Fibroblast of peridontal ligament (primary cell): ENCODE measurements at regions not wholly inside any gene's neighbourhood (a gene's known extent, or its start where the extent isn't known, plus 50 kb on each side); places are given as distances from the start of the nearest gene placed in this dataset.

Experiments used
- DNase-seq: peaks from one replicate; pipeline ENCODE4 v3.0.0-alpha.2; 2010; ENCODE audit errors: extremely low read depth

DNA sequence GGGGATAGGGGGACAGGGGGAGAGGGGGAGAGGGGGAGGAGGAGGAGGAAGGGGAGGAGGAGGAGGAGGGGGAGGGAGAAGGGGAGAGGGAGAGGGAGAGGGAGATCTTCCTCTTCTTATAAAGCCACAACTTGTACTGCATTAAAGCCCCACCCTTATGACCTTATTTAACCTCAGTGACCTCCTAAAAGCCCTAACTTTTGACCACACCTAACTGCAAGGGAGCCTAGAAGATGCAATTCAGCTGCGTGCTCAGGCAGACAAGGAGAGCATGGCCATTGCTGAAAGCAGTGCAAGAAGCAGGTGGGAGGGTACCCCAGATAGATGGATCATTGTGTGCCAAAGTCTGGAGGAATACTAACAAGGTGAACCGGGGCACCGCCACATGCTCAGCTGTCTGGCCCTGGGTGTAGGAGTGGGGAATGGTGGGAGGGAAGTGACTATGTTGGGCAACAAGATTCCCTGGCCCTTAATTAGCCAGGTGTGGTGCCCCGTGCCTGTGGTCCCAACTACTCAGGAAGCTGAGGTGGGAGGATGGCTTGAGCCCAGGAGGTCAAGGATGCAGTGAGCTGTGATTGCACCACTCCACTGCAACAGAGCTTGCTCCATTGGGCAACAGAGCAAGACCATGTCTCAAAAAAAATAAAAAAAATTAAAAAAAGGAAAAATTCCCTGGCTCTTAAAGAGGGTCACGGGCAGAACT lies 125.4 kb upstream of the BOD1 start:
- no peak for DNase-seq

DNA sequence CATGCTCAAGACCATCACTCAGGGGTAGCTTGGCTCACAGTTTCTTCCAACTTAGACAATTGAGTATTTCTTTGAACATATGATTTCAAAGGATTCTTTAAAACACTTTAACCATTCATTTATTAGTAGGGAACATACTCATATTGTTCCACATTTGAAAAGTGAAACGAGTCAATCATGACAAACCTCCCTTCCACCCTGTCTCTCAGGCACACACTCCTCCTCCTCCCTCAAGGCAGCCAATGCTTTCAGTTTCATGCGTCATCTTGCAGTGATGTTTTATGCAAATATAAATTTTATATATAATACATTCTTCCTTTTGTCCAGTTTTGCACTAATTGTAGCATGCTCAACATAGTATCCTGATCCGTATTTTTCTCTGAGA lies 126.0 kb upstream of the BOD1 start:
- DNase-seq = no peak

DNA sequence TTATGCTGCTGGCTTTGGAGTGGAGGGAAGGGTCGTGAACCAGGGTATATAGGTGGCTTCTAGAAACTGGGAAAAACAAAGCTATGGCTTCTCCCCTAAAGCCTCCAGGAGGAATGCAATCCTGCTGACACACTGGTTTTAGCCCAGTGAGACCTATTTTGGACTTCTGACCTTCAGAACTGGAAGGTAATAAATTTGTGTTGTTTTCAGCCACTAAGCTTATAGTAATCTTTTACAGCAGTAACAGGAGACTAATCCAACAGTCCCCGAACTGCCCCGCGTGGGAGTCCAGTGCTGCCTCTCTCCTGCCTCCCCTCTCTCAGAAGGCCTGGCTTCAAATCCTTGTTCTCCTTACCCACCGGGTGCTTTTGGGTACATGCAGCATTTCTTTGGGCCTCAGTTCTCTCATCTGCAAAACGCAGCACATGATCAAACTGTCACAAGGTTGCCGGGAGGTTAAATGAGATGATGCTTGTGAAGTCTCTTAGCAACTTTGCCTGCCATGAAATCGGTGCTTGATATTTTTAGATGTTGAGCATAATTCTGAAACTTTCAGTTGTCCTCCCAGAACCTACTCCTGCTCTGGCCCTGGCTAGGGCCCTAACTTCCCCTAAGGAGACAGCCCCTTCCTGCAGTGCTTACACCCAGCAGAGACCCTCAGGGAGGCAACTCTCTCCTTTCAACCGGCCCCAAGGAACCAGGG lies 127.3 kb upstream of the BOD1 start:
- no peak for DNase-seq

DNA sequence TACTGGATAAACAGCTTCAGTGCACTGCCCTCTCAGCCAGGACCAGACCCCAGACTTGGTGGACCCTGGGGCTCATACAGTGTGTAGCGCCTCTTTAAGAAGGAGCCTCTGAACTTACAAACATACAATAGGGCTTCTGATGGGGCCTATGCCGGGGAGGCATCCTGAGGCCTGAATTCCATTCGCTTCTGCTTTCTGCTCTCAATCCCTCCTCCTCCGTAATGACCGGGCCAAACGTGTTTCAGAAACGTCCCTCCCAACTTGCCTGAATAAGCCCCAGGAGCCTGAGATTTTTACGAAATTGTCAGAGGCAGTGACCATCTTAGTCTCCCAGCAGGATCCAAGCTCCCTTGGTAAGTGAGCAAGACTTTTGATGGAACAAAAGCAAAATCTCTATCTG lies 128.1 kb upstream of the BOD1 start:
- no peak for DNase-seq

DNA sequence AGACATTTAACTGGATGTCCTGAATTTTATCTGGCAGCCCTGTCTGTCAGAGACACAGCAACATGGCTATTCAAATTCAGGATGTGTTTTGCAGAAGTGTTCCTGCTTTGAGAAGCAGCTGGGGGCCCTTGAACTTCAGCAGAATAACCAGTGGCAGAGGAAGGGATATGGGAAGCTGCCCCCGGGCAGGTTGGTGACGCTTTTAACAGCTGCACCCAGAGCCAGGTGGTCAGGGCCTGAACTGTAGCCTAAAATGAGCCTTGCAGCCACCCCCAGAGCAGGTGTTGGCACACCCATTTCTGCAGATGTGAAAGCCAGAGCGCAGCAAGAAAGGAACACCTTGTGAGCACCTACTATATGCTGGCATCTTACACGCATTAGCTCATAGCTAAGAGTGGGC lies 128.7 kb upstream of the BOD1 start:
- no peak for DNase-seq

DNA sequence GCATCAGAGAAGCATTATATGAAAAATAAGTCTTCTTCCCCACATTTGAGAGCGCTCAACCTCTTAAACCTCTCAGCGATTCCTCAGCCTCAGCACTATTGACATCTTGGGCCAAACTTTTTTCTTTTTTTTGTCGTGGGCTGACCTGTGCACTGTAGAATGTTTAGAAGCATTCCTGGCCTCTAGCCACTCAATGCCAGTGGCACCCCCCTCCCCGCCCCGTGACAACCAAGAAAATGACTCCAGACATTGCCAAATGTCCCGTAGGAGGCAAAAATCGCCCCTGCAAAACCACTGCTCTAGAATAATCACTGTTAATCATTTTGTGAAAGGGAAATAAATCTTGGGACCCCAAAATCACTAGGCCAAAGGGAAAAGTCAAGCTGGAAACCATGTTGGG lies 129.1 kb upstream of the BOD1 start:
- no peak for DNase-seq

DNA sequence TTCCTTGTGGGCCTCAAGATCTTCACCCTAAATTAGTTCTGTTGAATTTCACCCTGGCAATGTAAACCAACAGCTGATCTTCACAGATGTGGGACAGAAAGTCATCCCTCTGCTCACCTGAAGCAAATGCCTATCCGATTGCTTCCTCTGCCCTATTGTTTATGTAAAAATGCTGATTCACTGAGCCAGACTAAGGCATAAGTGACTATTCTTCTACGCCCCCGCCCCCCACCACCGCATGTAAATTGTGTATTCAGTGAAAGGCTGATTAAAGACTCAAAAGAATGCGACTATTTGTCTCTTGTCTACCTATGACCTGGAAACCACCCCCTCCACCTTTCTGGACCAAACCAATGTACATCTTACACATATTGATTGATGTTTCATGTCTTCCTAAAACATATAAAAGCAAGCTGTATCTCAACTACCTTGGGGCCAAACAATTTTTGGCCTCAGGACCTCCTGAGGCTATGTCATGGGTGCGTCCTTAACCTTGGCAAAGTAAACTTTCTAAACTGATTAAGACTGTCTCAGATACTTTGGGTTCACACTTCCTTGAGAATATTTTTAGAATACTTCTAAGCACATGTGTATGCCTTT lies 129.7 kb upstream of the BOD1 start:
- no peak for DNase-seq

DNA sequence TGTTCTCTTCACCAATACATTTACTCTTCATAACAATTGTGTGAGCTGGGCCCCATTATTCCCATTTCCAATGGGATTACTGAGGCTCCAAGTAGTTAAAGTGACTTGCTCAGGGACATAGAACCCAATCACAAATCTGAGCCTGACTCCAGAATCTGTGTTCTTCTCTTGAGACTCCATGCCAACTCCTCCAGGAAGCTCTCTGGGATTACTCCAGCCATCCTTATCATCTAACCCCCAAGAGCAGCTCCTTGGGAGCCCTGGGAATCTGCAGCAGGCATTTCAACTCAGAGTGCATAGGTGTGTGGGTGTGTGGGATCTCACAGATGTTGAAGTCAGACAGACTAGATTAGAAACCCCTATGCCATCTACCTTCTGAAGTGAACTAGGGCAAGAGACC lies 131.4 kb upstream of the BOD1 start:
- DNase-seq = no peak

DNA sequence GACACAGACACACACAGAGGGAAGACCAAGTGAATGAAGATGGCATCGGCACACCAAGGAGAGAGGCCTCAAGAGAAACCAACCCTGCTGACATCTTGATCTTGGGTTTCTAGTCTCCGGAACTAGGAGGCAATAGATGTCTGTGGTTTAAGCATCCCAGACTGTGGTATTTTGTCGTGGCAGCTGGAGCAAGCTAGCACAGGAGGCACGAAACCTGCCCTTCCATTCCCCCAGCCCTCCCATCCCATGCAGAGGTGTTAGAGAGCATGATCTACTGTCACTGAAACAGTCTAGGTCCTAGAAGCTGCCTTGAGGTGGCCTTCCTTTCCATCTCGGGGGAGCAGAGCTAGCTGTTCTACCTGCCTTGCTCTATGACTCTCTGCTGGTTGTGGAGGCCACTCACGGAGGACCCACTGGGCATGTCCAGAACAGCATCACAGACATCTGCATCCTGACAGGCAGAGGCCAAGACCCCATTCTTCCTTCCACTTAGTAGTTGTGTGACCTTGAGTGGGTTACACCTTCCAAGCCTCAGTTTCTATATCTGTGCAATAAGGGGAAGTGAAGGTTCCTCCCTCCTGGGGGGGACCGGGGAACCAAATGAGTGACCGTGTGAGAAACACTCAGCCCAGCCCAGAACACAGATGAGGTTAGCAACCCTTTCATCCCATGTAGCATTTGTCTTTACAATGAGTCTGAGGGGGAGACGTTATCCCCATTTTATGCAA lies 134.3 kb upstream of the BOD1 start:
- no peak for DNase-seq

DNA sequence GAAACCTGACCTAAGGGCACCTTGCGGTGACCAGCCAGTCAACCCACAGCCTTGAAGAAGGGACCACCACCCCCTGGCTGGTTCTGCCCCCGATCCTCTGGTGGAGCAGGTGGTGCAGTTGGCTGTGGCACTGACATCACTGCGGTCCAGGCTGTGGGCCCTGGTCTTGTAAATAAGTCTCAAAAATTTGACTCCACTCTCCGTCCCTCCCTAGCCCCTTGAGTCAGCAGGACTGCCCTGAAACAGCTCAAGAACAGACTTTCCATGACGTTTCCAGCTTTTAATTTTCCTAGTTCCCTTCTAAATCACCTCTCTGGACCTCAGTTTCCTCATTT lies 134.8 kb upstream of the BOD1 start:
- no peak for DNase-seq

DNA sequence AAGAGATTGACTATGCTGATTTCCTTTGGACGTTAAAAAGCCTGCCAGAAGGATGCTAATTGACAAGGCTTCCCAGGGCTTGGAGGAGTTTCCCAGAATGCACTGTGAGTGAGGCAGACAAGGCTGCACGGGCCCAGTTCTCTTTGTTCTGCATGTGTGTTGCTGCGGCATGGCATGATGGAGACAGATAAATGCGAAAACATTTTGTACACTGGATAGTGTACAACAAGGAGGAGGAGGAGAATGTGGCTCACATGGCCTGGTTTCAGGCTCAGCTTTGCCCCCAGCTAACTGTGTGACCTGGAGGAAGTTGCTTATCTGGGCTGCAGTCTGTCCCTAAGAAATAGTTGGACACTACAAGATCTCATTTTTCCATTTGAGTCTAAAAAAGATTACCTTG lies 135.5 kb upstream of the CPEB4 start:
- DNase-seq = no peak

DNA sequence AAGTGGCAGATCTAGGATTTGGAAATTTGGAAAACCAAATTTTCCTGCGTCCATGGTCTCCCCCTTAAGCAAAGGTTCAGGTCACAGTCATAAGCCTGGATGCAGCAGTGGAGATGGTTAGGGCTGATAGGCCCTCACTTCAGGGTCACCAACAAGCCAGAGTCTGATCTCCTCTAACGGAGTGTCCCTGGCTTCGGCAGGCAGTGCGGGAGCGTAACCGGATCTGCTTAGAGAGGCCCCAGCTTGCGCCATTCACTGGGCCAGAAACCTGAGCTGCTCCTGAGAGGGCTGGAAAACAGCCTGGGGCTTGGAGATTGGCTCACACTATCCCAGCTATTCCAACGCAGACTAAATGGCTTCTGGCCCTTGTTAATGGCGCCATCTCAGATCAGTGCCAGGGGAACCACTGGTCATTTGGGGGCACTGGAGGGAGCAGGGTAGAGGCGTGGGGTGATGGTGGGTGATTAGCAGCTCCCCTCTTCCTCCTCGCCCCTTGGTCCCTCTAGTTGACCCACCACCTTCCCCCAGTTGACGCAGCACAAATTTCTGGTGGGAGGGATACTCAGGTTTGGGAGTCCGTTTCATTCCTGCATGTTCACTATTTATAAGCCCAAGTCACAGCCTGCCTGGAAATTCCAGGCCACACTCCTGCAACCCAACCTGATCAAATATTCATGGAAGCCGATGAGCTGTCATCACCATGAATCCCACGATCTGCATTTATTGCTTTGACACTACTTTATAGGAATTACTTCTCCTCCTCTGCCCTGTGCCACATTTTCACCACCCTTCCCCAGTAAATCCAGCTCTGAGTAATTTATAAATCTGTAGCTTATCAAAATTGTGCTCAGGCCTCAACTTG lies 134.6 kb upstream of the CPEB4 start:
- no peak for DNase-seq

DNA sequence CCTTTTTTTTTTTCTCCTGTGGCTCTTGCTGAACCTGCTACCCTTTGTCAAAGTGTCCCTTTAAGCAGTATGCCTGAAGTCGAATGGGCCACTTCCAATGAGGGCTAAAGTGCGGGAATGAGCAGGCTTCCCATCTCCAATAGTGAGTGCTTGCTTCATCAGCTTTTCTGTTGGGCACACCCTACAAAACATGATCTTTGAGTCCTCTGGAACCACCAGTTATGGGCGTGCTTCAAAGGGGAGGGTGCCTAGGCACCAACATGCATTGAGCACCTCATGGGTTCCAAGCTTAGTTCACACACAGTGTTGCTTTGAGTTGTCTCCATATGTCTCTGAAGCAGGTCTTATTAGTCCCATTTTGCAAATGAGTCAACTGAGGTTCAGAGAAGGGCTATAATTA lies 132.8 kb upstream of the CPEB4 start:
- no peak for DNase-seq

DNA sequence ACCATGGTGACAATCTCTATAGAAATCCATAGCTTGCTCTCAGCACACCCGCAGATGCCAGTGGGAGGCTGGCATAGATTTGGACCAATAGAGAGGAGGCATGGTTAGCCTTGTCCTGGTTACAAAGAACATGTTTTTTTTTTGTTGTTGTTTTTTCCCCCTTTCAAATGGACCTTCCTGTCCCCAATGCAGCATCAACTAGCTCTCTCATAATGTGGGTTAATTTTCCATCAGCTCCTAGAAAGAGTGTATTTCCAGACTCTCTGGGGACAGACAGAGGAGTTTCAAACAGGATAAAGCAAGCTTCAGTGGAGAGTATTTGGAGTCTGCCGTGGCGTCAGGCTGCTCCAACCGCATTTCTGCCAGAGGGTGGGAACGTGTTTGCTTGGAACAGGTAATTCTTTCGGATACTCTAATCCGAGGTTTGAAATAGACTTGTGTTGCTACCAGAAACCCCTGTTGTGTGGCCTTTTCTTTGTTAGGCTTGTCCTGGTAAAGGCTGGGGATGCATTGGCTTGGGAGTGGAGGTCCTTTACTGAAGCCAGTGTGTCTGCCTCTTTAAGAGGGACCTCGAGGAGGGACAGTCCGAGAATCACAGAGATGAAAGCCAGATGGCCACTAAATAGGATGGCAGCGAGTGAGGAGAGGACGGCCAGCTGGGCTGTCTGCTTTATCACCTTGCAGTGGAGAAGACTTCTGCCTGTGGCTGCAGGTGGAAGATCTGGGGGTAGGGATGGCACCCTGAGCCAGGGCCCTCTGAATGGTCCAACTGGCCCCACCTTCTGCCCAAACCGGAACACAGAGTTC lies 130.5 kb upstream of the CPEB4 start:
- DNase-seq = no peak

DNA sequence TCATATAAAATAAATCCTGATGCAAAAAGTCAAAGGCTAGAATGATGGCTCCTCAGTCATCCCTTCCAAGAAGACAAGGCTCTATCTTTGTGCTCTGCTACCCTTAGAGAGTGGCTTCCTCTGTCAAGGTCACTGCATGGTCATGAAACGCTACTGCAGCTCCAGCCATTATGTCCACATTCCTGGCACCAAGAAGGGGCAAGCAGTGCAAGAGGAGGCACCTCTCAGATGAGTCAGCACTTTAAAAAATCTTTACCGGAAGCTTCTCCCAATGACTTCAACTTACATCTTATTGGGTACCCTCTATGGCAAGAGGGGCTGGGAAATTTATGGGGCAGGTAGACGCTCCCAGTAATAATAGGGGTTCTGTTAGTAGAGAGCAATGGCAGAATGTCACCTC lies 129.5 kb upstream of the CPEB4 start:
- no peak for DNase-seq

DNA sequence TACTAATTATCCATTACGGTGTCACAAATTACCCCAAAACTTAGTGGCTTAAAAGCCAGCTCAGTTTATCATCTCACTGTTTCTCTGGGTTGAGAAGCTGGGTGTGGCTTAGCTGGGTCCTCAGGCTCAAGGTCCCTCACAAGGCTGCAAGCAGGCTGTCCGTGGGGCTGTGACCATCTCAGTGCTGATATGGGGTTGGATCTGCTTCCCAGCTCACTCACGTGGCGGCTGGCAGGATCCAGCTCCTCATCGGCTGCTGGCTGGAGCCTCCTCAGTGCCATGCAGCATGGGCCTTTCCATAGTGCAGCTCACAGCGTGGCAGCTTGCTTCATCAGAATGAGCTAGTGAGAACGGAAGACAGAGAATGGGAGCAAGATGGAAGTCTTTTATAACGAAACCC lies 128.5 kb upstream of the CPEB4 start:
- no peak for DNase-seq

DNA sequence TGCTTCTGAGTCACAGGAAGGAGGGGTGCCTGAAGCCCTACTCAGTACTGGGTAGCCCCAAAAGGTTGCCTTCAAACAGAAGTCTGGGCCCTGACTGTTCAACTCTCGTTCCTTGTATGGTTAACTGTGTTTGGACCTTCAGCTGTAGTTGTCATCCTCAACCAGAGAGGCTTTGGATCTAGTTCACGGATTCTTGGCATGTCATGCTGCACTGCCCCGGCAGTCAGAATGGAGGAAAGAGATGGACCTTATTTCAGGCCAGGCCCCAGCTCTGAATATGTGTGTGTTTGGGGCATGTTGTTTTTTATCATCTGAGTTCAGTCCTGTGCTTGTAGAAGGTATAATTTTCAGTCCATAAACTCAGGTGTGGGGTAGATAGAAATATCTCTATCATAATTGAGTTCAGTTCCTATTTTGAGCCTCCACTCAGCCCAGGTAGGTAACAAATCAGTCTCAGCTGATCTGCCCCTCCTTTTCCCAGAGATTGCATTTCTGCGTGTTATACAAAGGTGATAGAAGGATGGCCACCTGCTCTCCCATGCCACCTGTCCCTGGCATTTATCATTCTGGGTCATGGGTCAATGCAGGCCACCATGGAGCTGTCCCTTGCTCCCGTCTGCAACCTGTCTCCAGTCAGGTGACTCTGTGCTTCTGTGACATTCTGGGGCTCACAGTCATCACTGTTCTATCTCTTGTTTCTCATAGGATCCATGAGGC lies 127.5 kb upstream of the CPEB4 start:
- DNase-seq = no peak

DNA sequence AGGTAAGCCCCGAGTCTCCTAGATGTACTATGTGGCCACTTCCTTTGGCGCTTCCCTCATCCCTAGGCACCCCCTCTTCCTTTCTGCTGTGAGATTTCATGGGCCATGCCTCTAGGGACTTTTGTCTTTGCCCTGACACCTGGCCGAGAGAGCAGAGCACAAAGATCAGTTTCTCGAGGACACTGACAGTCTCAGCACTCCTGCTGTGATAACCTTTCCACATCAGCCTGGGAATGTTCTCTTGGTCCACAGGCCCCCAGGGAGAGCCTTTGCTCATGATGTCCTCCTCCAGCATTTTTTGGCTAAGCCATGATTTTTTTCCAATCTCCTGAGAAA lies 127.0 kb upstream of the CPEB4 start:
- no peak for DNase-seq

DNA sequence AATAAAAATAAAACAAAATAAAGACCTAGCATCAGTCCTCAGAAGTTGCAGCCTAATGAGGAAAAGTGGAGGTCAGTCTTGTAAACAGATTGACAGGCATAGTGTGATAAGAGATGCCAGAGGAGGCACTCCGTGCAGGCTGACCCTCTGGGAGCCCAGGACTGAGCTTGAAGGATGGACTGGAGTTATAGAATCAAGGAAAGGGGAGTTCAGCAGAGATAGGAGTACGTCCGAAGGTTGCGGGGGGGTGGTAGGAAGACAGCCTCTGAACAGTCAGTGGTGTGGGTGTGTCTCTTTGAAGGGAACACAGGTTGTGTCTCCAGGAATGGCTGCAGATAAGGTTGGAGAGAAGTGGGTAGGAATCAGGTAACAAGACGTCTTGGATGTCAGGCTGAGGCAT lies 126.1 kb upstream of the CPEB4 start:
- no peak for DNase-seq

DNA sequence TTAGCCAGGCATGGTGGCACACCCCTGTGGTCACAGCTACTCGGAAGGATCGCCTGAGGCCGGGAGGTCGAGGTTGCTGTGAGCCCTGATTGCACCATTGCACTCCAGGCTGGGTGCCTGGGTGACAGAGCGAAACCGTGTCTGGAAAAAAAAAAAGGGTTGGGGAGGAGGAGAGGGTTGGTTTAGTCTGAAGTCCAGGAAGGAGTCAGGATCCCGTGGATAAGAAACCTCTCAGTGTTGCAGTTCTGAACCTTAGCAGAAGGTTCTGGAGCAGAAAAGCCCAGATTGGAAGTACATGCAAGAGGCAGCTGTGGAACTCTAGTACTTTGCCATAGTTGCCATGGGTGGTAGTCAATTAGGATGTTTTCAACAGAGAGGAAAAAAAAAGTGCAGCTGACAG lies 125.2 kb upstream of the CPEB4 start:
- DNase-seq = no peak

DNA sequence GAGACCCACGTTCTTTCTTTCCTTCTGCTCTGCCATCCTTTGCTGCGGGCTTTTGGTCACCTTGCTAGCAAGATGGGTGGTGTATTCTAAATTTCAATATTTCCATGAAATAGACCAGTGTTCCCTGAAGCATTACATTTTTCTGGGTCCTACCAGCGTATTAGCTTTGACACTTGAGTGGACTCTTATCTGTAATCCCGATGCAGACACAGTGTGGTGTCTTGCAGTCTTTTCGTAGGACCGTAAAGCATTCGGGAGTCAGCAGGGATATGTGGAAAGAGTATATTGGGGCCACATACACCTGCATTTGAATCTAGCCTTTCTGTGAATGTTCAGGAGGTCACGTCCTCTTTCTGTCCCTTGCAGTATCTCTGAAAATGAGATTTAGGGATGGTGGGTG lies 124.7 kb upstream of the CPEB4 start:
- DNase-seq = no peak
